ENCODE measurements at regions not wholly inside any gene's neighbourhood (a gene's known extent, or its start where the extent isn't known, plus 50 kb on each side); places are given as distances from the start of the nearest gene placed in this dataset.

GRCh38 chr5:88045931-88046461 lies 222.6 kb downstream of the TMEM161B start:
- no TSS peak for BruUV-seq (replicated peaks)

More at GRCh38 chr5:88045931-88046461, 222.6 kb downstream of the TMEM161B start:
- no peak for TF ChIP-seq ZNF24 (IDR thresholded peaks at IDR 0.05)
- TF ChIP-seq KLF16 (IDR thresholded peaks at IDR 0.05), result no peak
- no peak for TF ChIP-seq FOXJ3 (CRISPR knock-in tag; IDR thresholded peaks at IDR 0.05)
- TF ChIP-seq PURB (CRISPR knock-in tag; IDR thresholded peaks at IDR 0.05; ENCODE audit: low read depth), result no peak
- no peak for TF ChIP-seq HEY1 (CRISPR knock-in tag; IDR thresholded peaks at IDR 0.05; ENCODE audit: borderline replicate concordance)
- no peak for TF ChIP-seq ZNF12 (CRISPR knock-in tag; IDR thresholded peaks at IDR 0.05)
- no peak for TF ChIP-seq MITF (IDR thresholded peaks at IDR 0.05)
- TF ChIP-seq MAFK (IDR thresholded peaks at IDR 0.05; ENCODE audit: low read length), result no peak
- TF ChIP-seq SIX5 (IDR thresholded peaks at IDR 0.05; ENCODE audit: borderline replicate concordance in 1 of 2, insufficient read depth in 1 of 2, low read depth in 1 of 2, low read length in 2 of 2), result no peak
- TF ChIP-seq TAF15 (IDR thresholded peaks at IDR 0.05; ENCODE audit: low read depth, low read length), result no peak
- no peak for TF ChIP-seq ZNF561 (CRISPR knock-in tag; conservative IDR thresholded peaks at IDR 0.05)
- no peak for TF ChIP-seq SRSF3 (IDR thresholded peaks at IDR 0.05; ENCODE audit: insufficient read depth, low read length)
- TF ChIP-seq RAD51 (IDR thresholded peaks at IDR 0.05; ENCODE audit: borderline replicate concordance, low read depth), result no peak
- TF ChIP-seq RCOR1 (IDR thresholded peaks at IDR 0.05; ENCODE audit: borderline replicate concordance in 1 of 2, low read depth in 2 of 2, low read length in 2 of 2), result no peak
- TF ChIP-seq ZNF695 (CRISPR knock-in tag; IDR thresholded peaks at IDR 0.05), result no peak
- no peak for TF ChIP-seq RAD21 (CRISPR knock-in tag; conservative IDR thresholded peaks at IDR 0.05 in 1 of 2, IDR thresholded peaks at IDR 0.05 in 1 of 2)
- no peak for TF ChIP-seq RUNX1 (IDR thresholded peaks at IDR 0.05; ENCODE audit: low read depth)
- TF ChIP-seq CAMTA2 (CRISPR knock-in tag; conservative IDR thresholded peaks at IDR 0.05), result no peak
- no peak for TF ChIP-seq FOSL1 (tag; conservative IDR thresholded peaks at IDR 0.05)
- TF ChIP-seq ZNF280A (IDR thresholded peaks at IDR 0.05; ENCODE audit: low read depth, partially characterized antibody), result no peak
- Histone ChIP-seq H3K79me2 (ENCODE audit: control insufficient read depth, insufficient read depth, low read length) (no peaks in the 10 kb centered on the region), H3K9ac (ENCODE audit: insufficient read depth in 1 of 2, low read depth in 2 of 2, low read length in 2 of 2) (no peak overlapping the region), H3K27ac (ENCODE audit: extremely low read depth, low read depth, low read length) (no peak overlapping the region), H3K27me3 (ENCODE audit: control insufficient read depth in 2 of 2, insufficient read depth in 2 of 2, low read length in 2 of 2) (no peaks in the 10 kb centered on the region), H3K4me2 (ENCODE audit: insufficient read depth, low read length) (no peak overlapping the region), H3K9me1 (ENCODE audit: control insufficient read depth, insufficient read depth, low read length) (no peaks in the 10 kb centered on the region), H3K36me3 (ENCODE audit: control insufficient read depth, insufficient read depth, low read length) (no peaks in the 10 kb centered on the region), H3K4me1 (replicated peaks in 1 of 2; ENCODE audit: control insufficient read depth in 2 of 2, insufficient read depth in 2 of 2, low read length in 2 of 2) (no peaks in the 10 kb centered on the region), H3K4me3 (no peak overlapping the region), H4K20me1 (replicated peaks; ENCODE audit: control insufficient read depth, insufficient read depth, low read length) (no peaks in the 10 kb centered on the region), H3K9me3 (replicated peaks; ENCODE audit: control insufficient read depth, insufficient read depth, low read depth, low read length) (no peaks in the 10 kb centered on the region), H2AFZ (ENCODE audit: low read depth, low read length) (no peak overlapping the region)
- no peak for DNase-seq (ENCODE audit: extremely low read depth in 1 of 4, low spot score in 3 of 4)
- 2% methylated on average over 4 of the region's 4 CpGs for WGBS (ENCODE audit: insufficient coverage, low coverage, missing lambda C conversion rate)
- no peak for ATAC-seq
- intact Hi-C loops (cut with micrococcal nuclease) (no loop called here), in situ Hi-C loops (cut with MboI) (no loop called here)
- CTCF ChIA-PET (ENCODE audit: low intra/inter-chr PET ratio), result no interaction called here
- POLR2A ChIA-PET, result no interaction called here
- FAIRE-seq, result no peak

Measured in K562 (cell line).